ENCODE measurements at regions not wholly inside any gene's neighbourhood (a gene's known extent, or its start where the extent isn't known, plus 50 kb on each side); places are given as distances from the start of the nearest gene placed in this dataset.

DNA sequence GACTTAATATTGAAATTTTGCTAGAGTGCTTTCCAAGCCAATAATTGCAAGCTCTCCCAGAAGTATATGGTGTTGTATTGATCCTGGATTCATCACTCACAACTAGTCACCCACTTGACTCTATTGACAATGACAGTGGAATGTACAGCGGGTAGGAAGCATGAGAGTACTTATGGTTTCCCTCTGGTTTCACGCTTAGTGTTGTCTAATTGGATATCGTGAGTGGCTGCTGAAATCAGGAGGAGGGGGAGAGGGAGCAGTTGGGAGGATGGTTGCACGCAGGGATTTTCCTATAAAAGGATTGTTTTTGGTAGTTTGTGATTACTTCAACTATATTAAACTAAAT lies 1819.5 kb upstream of the TENM3 start:
- Mint-ChIP-seq H3K36me3 (ENCODE audit: low read depth) (no peaks in the 10 kb centered on the region), H3K27me3 (no peaks in the 10 kb centered on the region), H3K4me3 (no peak overlapping the region), H3K4me1 (ENCODE audit: low read depth) (no peaks in the 10 kb centered on the region), H3K27ac (no peak overlapping the region), H3K9me3 (no peaks in the 10 kb centered on the region)
- no peak for DNase-seq

DNA sequence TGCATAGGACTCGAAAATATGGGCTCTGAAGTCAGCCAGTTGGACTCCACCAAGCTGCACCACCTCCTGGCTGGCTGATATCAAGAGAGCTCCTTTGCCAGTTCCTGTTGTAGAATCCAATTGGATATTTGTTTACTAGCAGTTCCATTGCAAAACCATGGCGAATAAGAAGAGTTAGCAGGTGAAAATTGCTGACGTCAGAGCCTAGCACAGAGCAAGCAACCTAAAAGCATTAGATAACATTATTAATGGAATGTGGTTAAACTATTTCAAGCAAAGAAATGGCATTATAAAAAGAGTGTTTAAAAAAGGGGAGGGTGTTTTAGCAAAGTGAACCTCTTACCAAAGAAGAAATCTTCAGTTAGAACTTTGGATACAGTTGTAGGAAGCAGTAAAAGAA lies 1816.3 kb upstream of the TENM3 start:
- Mint-ChIP-seq H3K27ac (no peak overlapping the region), H3K9me3 (no peaks in the 10 kb centered on the region), H3K27me3 (no peaks in the 10 kb centered on the region), H3K4me3 (no peak overlapping the region), H3K4me1 (ENCODE audit: low read depth) (no peaks in the 10 kb centered on the region), H3K36me3 (ENCODE audit: low read depth) (no peaks in the 10 kb centered on the region)
- DNase-seq = no peak

DNA sequence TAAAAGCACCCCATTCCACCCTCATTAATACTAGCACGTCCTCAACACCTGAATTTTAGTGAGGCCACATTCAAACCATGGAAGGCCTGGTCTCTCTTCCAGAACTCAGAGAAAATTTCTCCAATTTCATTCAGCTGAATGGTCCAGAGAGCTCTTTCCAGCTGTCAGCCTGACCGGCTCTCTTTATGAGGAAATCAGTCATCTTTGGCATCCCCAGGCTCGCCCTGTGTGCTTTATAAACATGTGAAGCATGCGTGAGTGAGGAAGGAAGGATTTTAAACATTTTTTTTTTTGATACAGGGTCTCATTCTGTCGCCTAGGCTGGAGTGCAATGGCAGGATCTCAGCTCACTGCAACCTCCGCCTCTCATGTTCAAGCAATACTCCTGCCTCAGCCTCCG lies 1812.9 kb upstream of the TENM3 start:
- no peaks in the 10 kb centered on the region for H3K36me3 Mint-ChIP-seq (ENCODE audit: low read depth)
- no peak overlapping the region for H3K27ac Mint-ChIP-seq
- H3K4me3 Mint-ChIP-seq = no peak overlapping the region
- no peaks in the 10 kb centered on the region for H3K4me1 Mint-ChIP-seq (ENCODE audit: low read depth)
- H3K9me3 Mint-ChIP-seq = no peaks in the 10 kb centered on the region
- no peak for DNase-seq
- H3K27me3 Mint-ChIP-seq = no peaks in the 10 kb centered on the region

DNA sequence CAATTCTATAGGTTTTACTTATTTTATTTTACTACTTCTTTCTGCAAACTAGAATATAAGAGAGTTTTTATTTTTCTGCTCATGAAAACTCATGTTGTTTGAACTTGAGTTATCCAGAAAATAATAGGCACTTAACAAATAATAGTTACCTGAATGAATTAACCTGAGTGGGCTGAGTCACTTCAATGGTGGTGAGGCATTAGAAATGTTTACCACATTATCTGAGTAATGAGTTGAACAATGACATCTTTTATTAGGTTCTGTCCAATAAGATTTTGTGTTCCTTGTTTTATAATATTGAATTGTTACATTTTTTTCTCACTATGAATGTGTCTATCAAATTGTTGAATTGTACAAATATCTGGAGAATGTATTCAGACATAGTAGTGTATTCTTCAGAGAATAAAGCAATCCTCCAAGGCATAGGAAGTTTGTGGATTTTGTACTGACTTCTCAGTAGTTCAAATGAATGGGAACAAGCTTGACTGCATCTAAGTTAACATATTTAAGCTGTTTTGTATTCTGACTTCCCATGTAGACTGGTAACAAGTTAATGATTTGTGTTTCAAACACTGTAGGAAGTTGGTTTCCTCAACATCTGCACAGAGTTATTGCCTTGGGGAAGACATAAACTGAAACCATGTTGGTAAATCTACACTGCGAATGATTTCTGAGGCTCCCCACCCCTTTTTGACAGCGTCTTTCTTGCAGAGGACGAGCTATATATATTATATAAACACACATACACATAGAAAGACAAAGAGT lies 1808.9 kb upstream of the TENM3 start:
- H3K4me1 Mint-ChIP-seq (ENCODE audit: low read depth) = no peaks in the 10 kb centered on the region
- H3K9me3 Mint-ChIP-seq = no peaks in the 10 kb centered on the region

DNA sequence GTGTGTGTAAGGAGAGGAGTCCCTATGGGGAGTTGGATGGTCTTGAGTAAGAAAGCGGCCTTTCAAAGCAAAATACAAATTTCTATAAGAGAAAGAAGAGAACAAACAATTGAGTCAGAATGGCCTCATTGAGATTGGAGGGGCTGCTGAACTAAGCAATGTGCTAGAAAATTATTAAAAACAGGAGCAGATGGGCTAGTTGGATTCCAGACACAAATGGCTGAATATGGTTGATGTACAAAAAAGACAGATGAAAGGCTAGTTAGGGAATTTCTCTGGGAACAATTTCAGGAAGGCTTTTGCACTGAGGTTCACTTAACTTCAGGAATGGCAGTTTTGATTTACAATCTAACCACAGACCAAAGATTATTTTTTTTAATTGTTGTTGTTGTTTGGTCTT lies 1806.8 kb upstream of the TENM3 start:
- no peak for DNase-seq
- Mint-ChIP-seq H3K27ac (no peak overlapping the region), H3K4me3 (no peak overlapping the region)

More for the DNA sequence above, 1808.9 kb upstream of the TENM3 start:
- H3K27me3 Mint-ChIP-seq = no peaks in the 10 kb centered on the region
- H3K4me3 Mint-ChIP-seq = no peak overlapping the region
- no peaks in the 10 kb centered on the region for H3K36me3 Mint-ChIP-seq (ENCODE audit: low read depth)
- no peak for DNase-seq
- no peak overlapping the region for H3K27ac Mint-ChIP-seq

DNA sequence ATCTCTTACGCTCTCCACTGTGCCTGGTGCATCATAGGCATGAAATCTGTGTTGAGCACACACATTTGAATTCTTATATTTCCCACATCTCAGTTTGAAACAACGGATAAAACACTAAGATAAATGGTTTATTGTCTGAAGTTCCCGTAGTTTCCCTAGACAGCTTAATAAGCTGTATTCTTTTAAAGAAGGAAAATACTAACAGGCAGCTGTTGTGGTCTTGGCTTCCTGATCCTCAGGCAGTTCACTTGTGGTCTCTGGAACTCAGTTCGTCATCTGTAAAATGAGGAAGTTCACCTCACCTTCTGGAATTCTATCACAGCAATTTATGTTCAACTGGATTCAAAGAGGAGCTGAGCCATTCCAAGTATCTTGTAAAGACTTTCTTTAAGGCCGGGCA lies 1805.6 kb upstream of the TENM3 start:
- H3K4me1 Mint-ChIP-seq (ENCODE audit: low read depth) = no peaks in the 10 kb centered on the region
- H3K4me3 Mint-ChIP-seq = no peak overlapping the region
- H3K9me3 Mint-ChIP-seq = peaks cover 6% of the 10 kb centered on the region
- H3K36me3 Mint-ChIP-seq (ENCODE audit: low read depth) = no peaks in the 10 kb centered on the region
- H3K27me3 Mint-ChIP-seq = no peaks in the 10 kb centered on the region
- H3K27ac Mint-ChIP-seq = no peak overlapping the region
- DNase-seq = no peak

More for the DNA sequence above, 1806.8 kb upstream of the TENM3 start:
- Mint-ChIP-seq H3K27me3 (no peaks in the 10 kb centered on the region), H3K9me3 (peaks cover 3% of the 10 kb centered on the region), H3K36me3 (ENCODE audit: low read depth) (no peaks in the 10 kb centered on the region), H3K4me1 (ENCODE audit: low read depth) (no peaks in the 10 kb centered on the region)

DNA sequence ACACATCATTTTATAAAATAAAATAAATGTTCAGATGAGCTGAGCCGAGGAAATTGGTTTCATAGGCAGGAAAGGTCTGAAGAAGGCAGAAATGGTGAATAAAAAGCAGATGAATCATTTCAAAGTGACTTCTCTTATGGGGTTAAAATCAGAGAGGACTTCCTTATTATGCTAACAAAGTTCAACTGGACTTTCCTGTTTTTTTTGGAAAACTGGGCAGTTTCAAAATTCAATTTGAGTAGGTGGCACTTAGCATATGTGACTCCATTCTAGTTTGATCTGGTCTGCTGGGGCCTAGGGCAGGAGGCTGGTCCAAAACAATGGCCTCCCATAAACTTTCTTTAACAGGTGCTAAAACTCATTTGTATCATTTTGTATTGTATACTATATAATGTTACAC lies 1794.9 kb upstream of the TENM3 start:
- DNase-seq = no peak
- Mint-ChIP-seq H3K4me1 (ENCODE audit: low read depth) (no peaks in the 10 kb centered on the region), H3K36me3 (ENCODE audit: low read depth) (no peaks in the 10 kb centered on the region)

DNA sequence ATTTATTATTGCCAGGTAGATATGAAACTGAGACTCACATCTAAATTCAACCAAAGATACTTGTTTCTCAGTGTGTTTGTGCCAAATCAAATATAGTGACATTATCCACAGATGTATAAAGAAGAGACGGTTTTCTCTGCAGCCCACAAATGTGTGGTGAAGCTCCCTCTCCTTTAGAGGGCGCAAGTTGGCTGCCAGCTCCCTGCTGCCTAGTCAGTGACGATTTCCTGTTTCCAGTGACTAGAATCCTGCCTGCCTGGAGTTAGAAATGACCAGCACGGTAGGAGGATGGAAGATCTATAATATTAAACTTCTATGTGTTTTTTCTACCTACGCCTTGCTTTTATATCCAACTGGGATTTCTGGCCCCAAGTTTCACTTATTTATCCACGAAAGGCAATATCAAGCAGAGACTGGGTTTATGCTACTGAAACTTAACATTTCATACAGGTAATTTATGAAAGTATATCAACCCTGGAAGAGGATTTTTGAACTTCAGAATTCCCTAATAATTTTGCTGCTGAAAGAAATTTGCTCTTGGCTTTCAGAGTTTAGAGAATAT lies 1793.7 kb upstream of the TENM3 start:
- Mint-ChIP-seq H3K4me3 (no peak overlapping the region), H3K27me3 (no peaks in the 10 kb centered on the region), H3K9me3 (peaks cover 2% of the 10 kb centered on the region), H3K36me3 (ENCODE audit: low read depth) (no peaks in the 10 kb centered on the region), H3K4me1 (ENCODE audit: low read depth) (no peaks in the 10 kb centered on the region), H3K27ac (no peak overlapping the region)
- DNase-seq = no peak

More for the DNA sequence above, 1794.9 kb upstream of the TENM3 start:
- Mint-ChIP-seq H3K9me3 (no peaks in the 10 kb centered on the region), H3K27me3 (no peaks in the 10 kb centered on the region), H3K4me3 (no peak overlapping the region), H3K27ac (no peak overlapping the region)

DNA sequence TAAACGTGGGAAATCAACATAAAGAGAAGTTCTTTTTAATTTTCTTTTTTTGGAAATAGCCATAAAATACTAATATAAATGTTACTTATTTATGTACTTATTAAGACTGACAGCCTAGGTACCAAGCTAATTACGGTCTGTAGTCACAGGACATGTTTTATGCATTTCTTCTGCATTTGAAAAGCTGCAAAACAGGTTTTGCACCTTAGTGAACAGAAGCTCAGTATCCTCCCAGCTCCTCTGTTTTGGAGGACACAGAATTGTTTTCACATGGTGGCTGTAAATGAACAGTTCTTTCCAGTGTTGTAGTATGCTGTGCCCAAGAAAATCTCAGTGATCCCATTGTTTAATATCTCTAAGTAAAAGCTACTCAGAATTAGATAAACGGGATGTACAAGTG lies 1788.0 kb upstream of the TENM3 start:
- Mint-ChIP-seq H3K36me3 (ENCODE audit: low read depth) (no peaks in the 10 kb centered on the region), H3K27me3 (no peaks in the 10 kb centered on the region), H3K4me1 (ENCODE audit: low read depth) (no peaks in the 10 kb centered on the region), H3K9me3 (peaks cover 4% of the 10 kb centered on the region), H3K4me3 (no peak overlapping the region), H3K27ac (no peak overlapping the region)
- no peak for DNase-seq

DNA sequence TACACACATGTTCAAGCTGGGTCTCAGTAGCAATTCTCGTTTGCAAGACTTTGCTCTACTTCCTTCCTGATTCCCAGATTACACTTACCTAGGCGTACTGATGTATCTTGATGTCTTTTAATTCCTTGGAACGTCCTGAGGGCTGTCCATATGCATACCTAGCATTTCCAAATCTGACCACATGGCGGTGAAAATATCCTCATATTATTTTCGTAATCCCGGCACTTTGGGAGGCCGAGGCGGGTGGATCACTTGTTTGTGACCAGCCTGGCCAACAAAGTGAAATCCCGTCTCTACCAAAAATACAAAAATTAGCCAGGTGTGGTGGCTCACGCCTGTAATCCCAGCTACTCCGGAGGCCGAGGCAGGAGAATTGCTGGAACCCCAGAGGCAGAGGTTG lies 1786.3 kb upstream of the TENM3 start:
- Mint-ChIP-seq H3K4me1 (ENCODE audit: low read depth) (no peaks in the 10 kb centered on the region), H3K4me3 (no peak overlapping the region), H3K9me3 (peaks cover 4% of the 10 kb centered on the region), H3K27me3 (no peaks in the 10 kb centered on the region), H3K36me3 (ENCODE audit: low read depth) (no peaks in the 10 kb centered on the region), H3K27ac (no peak overlapping the region)
- no peak for DNase-seq

DNA sequence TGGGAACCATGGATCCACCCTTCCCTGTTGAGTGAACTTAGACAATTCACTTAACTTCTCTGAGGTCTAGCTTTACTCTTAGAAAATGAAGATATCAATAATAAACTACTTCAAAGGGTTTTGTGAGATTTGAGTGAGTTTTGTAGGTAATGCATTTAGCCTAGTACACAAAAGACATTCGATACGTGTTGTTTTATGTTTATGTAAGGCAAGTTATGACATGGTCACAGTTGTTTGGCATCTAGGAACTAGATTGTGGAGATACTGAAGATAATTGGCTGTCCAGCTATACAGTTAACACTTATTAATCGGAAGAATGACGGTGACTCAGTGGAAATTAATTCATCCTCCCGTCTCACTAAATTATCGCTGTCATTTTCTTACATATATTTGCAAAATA lies 1781.1 kb upstream of the TENM3 start:
- H3K4me3 Mint-ChIP-seq = no peak overlapping the region
- H3K36me3 Mint-ChIP-seq (ENCODE audit: low read depth) = no peaks in the 10 kb centered on the region
- H3K27me3 Mint-ChIP-seq = no peaks in the 10 kb centered on the region
- no peak for DNase-seq
- no peaks in the 10 kb centered on the region for H3K4me1 Mint-ChIP-seq (ENCODE audit: low read depth)
- no peak overlapping the region for H3K27ac Mint-ChIP-seq
- peaks cover 1% of the 10 kb centered on the region for H3K9me3 Mint-ChIP-seq

DNA sequence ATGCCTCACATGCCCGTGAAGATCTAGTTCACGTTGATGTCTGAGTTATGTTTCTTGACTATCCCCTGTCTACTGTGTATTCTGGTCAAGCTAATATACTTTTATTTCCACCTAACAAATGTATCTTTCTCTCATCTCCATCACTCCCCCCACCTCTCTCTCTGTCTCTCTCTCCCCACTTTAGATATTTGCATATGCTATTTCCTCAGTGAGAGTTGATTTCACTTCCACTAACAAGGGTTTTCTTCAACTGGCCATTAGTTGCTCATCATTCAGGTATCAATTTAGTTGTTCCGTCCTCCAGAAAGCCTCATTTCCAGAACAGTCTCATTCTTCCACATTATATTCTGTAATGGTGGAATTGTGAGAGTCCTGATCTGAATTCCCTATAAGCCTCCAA lies 1777.8 kb upstream of the TENM3 start:
- H3K4me1 Mint-ChIP-seq (ENCODE audit: low read depth) = no peaks in the 10 kb centered on the region
- H3K27me3 Mint-ChIP-seq = no peaks in the 10 kb centered on the region
- H3K36me3 Mint-ChIP-seq (ENCODE audit: low read depth) = no peaks in the 10 kb centered on the region
- no peak overlapping the region for H3K4me3 Mint-ChIP-seq
- no peak overlapping the region for H3K27ac Mint-ChIP-seq
- H3K9me3 Mint-ChIP-seq = no peaks in the 10 kb centered on the region
- DNase-seq = no peak

DNA sequence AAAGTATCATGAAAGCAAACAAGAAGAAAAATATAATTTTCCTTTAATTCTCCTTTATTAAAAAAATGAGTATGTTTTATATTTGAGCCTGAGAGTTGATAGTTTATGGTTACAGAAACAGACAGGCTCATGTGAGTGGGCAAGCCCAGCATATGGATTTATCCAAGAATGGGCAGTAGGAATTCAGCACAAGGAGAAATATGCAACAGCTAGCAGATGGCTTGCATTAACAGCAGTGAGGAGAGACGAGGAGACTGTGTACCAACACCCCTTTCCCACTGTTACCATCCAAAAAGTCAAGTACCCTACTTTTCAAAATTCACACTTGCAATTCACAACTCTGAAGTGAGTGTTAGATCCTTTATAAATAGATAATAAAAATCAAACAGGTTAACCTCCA lies 1760.2 kb upstream of the TENM3 start:
- DNase-seq = no peak
- Mint-ChIP-seq H3K27me3 (no peaks in the 10 kb centered on the region), H3K27ac (no peak overlapping the region), H3K4me3 (no peak overlapping the region), H3K36me3 (ENCODE audit: low read depth) (no peaks in the 10 kb centered on the region), H3K4me1 (ENCODE audit: low read depth) (no peaks in the 10 kb centered on the region), H3K9me3 (peaks cover 7% of the 10 kb centered on the region)

DNA sequence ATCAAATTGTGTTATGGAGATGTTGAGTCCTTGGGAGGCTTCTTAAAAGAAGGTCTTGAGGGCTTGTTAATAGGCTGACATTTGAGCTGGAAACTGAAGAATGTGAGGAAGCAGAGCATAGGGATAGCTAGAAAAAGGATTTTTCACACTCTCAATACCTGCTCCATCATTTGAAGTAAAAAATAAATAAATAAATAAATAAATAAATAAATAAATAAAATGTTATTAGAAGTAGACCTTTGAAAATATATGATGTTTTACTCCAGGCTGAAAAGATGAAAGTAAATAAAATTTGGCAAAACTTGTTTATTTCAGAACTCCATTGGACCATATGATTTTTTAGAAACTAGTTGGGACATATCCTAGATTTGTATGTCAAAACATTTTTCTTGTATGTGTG lies 1757.8 kb upstream of the TENM3 start:
- no peaks in the 10 kb centered on the region for H3K27me3 Mint-ChIP-seq
- H3K36me3 Mint-ChIP-seq (ENCODE audit: low read depth) = no peaks in the 10 kb centered on the region
- peaks cover 7% of the 10 kb centered on the region for H3K9me3 Mint-ChIP-seq
- H3K27ac Mint-ChIP-seq = no peak overlapping the region
- no peak for DNase-seq
- no peak overlapping the region for H3K4me3 Mint-ChIP-seq
- no peaks in the 10 kb centered on the region for H3K4me1 Mint-ChIP-seq (ENCODE audit: low read depth)

DNA sequence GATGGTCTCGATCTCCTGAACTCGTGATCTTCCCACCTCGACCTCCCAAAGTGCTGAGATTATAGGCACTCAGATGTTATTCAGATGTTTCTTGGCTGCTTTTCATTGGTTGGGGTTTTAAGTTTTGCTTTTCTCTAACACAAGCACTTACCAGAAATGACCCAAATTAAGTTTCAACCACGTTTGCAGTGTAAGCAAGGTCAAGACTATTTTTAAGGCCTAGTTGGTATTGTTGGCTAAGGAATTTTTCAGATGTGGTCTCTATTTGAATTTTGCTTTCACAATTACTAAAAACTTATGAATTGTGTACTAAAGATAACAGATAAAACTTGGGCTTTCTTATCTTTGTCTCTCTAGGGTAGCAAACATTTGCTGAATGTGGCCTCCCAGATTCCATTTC lies 1756.9 kb upstream of the TENM3 start:
- DNase-seq = no peak
- Mint-ChIP-seq H3K27me3 (no peaks in the 10 kb centered on the region), H3K4me3 (no peak overlapping the region), H3K9me3 (peaks cover 7% of the 10 kb centered on the region), H3K4me1 (ENCODE audit: low read depth) (no peaks in the 10 kb centered on the region), H3K36me3 (ENCODE audit: low read depth) (no peaks in the 10 kb centered on the region), H3K27ac (peak overlapping the region; percentile 6)

DNA sequence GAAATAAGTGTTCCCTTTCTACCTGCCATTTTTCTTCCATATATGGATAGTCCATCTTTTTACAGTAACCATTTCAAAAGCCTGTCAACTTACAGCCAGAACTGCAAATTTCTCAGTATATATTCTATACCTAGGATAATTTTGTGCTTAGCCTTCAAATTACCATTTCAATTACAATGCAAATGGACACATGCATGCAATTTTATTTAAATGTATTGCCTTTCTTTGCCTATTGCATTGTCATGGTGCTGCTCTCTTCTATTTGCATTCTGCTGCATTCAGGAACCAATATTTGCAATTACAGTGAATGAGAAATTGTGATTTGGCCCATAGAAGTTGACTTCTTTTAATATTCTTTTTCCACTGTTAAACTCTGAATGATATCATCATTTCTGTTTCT lies 1753.4 kb upstream of the TENM3 start:
- no peak overlapping the region for H3K4me3 Mint-ChIP-seq
- H3K4me1 Mint-ChIP-seq (ENCODE audit: low read depth) = no peaks in the 10 kb centered on the region
- peaks cover 7% of the 10 kb centered on the region for H3K9me3 Mint-ChIP-seq
- H3K36me3 Mint-ChIP-seq (ENCODE audit: low read depth) = no peaks in the 10 kb centered on the region
- H3K27ac Mint-ChIP-seq = no peak overlapping the region
- H3K27me3 Mint-ChIP-seq = no peaks in the 10 kb centered on the region
- no peak for DNase-seq
